IMR-90 (cell line): ENCODE measurements at regions not wholly inside any gene's neighbourhood (a gene's known extent, or its start where the extent isn't known, plus 50 kb on each side); places are given as distances from the start of the nearest gene placed in this dataset.

Source experiments
- CEBPB ChIP-seq: IDR thresholded peaks from 2 replicates; pipeline ENCODE4 v1.6.1; 2012; ENCODE audit warnings: low read depth, low read length, improper control_type of control experiment
- CTCF ChIP-seq: conservative IDR thresholded peaks from 2 replicates; pipeline ENCODE4 v1.5.1; 2012; ENCODE audit warnings: mild to moderate bottlenecking, low read depth, low read length, improper control_type of control experiment
- MAFK ChIP-seq: IDR thresholded peaks from 2 replicates; pipeline ENCODE4 v1.6.1; 2012; ENCODE audit warnings: low read depth, low read length, improper control_type of control experiment
- MXI1 ChIP-seq: IDR thresholded peaks from 2 replicates; pipeline ENCODE4 v1.6.1; 2012; ENCODE audit warnings: low read depth, mild to moderate bottlenecking, low read length, moderate library complexity, borderline replicate concordance
- POLR2A ChIP-seq: IDR thresholded peaks from 2 replicates; pipeline ENCODE4 v1.6.1; 2012; ENCODE audit warnings: mild to moderate bottlenecking, low read depth, low read length
- USF2 ChIP-seq: fragments of 150-350 bp; IDR thresholded peaks from 2 replicates; pipeline ENCODE4 v1.6.1; 2017; ENCODE audit warnings: mild to moderate bottlenecking, antibody characterized with exemption, low read length, low read depth

GRCh38 chr6:79146421-79146820 is 68.4 kb upstream of the PHIP start:
- TF ChIP-seq POLR2A (no peak), USF2 (no peak), CTCF (no peak), MAFK (no peak), MXI1 (no peak), CEBPB (no peak)
